Endodermal cell (in vitro differentiated cells): ENCODE measurements at regions not wholly inside any gene's neighbourhood (a gene's known extent, or its start where the extent isn't known, plus 50 kb on each side); places are given as distances from the start of the nearest gene placed in this dataset.

Experiments
- DNase-seq: peaks from one replicate; pipeline ENCODE4 v3.0.0-alpha.2; 2017
- H3K27ac ChIP-seq: 2 replicates; pipeline ENCODE4 v1.5.1; 2013; ENCODE audit warnings: mild to moderate bottlenecking, low read depth, low read length, moderate library complexity
- H3K27me3 ChIP-seq: 2 replicates; pipeline ENCODE4 v1.6.1; 2013; ENCODE audit warnings: mild to moderate bottlenecking, low read length, moderate library complexity; ENCODE audit not compliant: insufficient read depth, control insufficient read depth, poor library complexity, severe bottlenecking
- H3K36me3 ChIP-seq: 2 replicates; pipeline ENCODE4 v1.7.0; 2013; ENCODE audit warnings: mild to moderate bottlenecking, low read length, moderate library complexity; ENCODE audit not compliant: control insufficient read depth, insufficient read depth
- H3K4me1 ChIP-seq: one replicate; pipeline ENCODE4 v1.7.0; 2013; ENCODE audit warnings: low read length; ENCODE audit not compliant: control insufficient read depth, insufficient read depth
- H3K4me3 ChIP-seq: 2 replicates; pipeline ENCODE4 v1.5.1; 2013; ENCODE audit warnings: mild to moderate bottlenecking, low read length, moderate library complexity
- H3K9ac ChIP-seq: 2 replicates; pipeline ENCODE4 v1.6.1; 2013; ENCODE audit warnings: mild to moderate bottlenecking, low read length, moderate library complexity; ENCODE audit not compliant: poor library complexity, severe bottlenecking; ENCODE audit errors: extremely low read depth
- H3K9me3 ChIP-seq: 2 replicates; pipeline ENCODE4 v1.6.1; 2013; ENCODE audit warnings: mild to moderate bottlenecking, low read length, moderate library complexity; ENCODE audit not compliant: control insufficient read depth
- H3K27ac Mint-ChIP-seq: 2 replicates; pipeline ENCODE4 v1.8.0; 2020; ENCODE audit warnings: mixed read lengths
- H3K27me3 Mint-ChIP-seq: 2 replicates; pipeline ENCODE4 v1.8.0; 2021; ENCODE audit warnings: mild to moderate bottlenecking, mixed read lengths; ENCODE audit not compliant: insufficient read depth
- H3K36me3 Mint-ChIP-seq: 2 replicates; pipeline ENCODE4 v1.8.0; 2020; ENCODE audit warnings: low read depth, mixed read lengths
- H3K4me1 Mint-ChIP-seq: 2 replicates; pipeline ENCODE4 v1.8.0; 2020; ENCODE audit warnings: mixed read lengths
- H3K4me3 Mint-ChIP-seq: 2 replicates; pipeline ENCODE4 v1.8.0; 2020; ENCODE audit warnings: mild to moderate bottlenecking, moderate library complexity, mixed read lengths
- H3K9me3 Mint-ChIP-seq: 2 replicates; pipeline ENCODE4 v1.8.0; 2020; ENCODE audit warnings: mild to moderate bottlenecking, mixed read lengths
- CTCF ChIP-seq: fragments of 200-600 bp; sonication (generic); conservative IDR thresholded peaks from 2 replicates; pipeline ENCODE4 v1.5.0; 2021; ENCODE audit warnings: antibody characterized with exemption, mild to moderate bottlenecking
- WGBS, 2 experiments: methylation state at CpG; one replicate each; pipeline versions ENCODE4 v1.1.5 to v1.1.7; 2013; ENCODE audit warnings: missing lambda C conversion rate in 2 of 2, mixed read lengths in 1 of 2; ENCODE audit not compliant: insufficient coverage in 1 of 2, insufficient read length in 1 of 2; 5-methylcytosine and 5-hydroxymethylcytosine counted together

GRCh38 chr5:115386657-115387056, 90.2 kb upstream of the CCDC112 start:
- DNase-seq = no peak
- Histone ChIP-seq H3K27ac (no peak overlapping the region), H3K4me1 (no peaks in the 10 kb centered on the region), H3K36me3 (no peaks in the 10 kb centered on the region), H3K4me3 (no peak overlapping the region), H3K9ac (no peak overlapping the region), H3K9me3 (no peaks in the 10 kb centered on the region), H3K27me3 (peaks cover 60% of the 10 kb centered on the region)
- WGBS, 2 experiments = 89% methylated on average over 2 of the region's 2 CpGs; no CpG with 5 or more reads in 1 of the 2 experiments
- Mint-ChIP-seq H3K4me1 (peaks cover 3% of the 10 kb centered on the region), H3K9me3 (no peaks in the 10 kb centered on the region), H3K36me3 (no peaks in the 10 kb centered on the region), H3K4me3 (no peak overlapping the region), H3K27ac (no peak overlapping the region), H3K27me3 (peaks cover 45% of the 10 kb centered on the region)
- no peak for TF ChIP-seq CTCF

GRCh38 chr5:115384587-115385375, 88.3 kb upstream of the CCDC112 start:
- H3K4me1 ChIP-seq = no peaks in the 10 kb centered on the region
- no peak overlapping the region for H3K4me3 Mint-ChIP-seq
- H3K27ac ChIP-seq = no peak overlapping the region
- no peak overlapping the region for H3K27ac Mint-ChIP-seq
- no peaks in the 10 kb centered on the region for H3K36me3 ChIP-seq
- DNase-seq = peak; percentile 69
- H3K9ac ChIP-seq = no peak overlapping the region
- H3K9me3 ChIP-seq = no peaks in the 10 kb centered on the region
- H3K27me3 ChIP-seq = peaks cover 60% of the 10 kb centered on the region
- 22 to 56% methylated on average over 1 of the region's 1 CpG for WGBS, 2 experiments
- H3K36me3 Mint-ChIP-seq = no peaks in the 10 kb centered on the region
- H3K4me3 ChIP-seq = no peak overlapping the region
- H3K27me3 Mint-ChIP-seq = peaks cover 34% of the 10 kb centered on the region
- H3K9me3 Mint-ChIP-seq = no peaks in the 10 kb centered on the region
- no peak for TF ChIP-seq CTCF
- peaks cover 3% of the 10 kb centered on the region for H3K4me1 Mint-ChIP-seq

GRCh38 chr5:115382989-115383388, 86.5 kb upstream of the CCDC112 start:
- no peak overlapping the region for H3K4me3 Mint-ChIP-seq
- no peak overlapping the region for H3K4me3 ChIP-seq
- H3K27ac Mint-ChIP-seq = no peak overlapping the region
- H3K27ac ChIP-seq = no peak overlapping the region
- no peaks in the 10 kb centered on the region for H3K9me3 ChIP-seq
- H3K4me1 ChIP-seq = no peaks in the 10 kb centered on the region
- no peak for TF ChIP-seq CTCF
- H3K9me3 Mint-ChIP-seq = no peaks in the 10 kb centered on the region
- no peak overlapping the region for H3K9ac ChIP-seq
- peaks cover 25% of the 10 kb centered on the region for H3K27me3 Mint-ChIP-seq
- peaks cover 53% of the 10 kb centered on the region for H3K27me3 ChIP-seq
- no peaks in the 10 kb centered on the region for H3K36me3 ChIP-seq
- WGBS, 2 experiments = 100% methylated on average over 1 of the region's 1 CpG; no CpG with 5 or more reads in 1 of the 2 experiments
- no peak for DNase-seq
- H3K36me3 Mint-ChIP-seq = no peaks in the 10 kb centered on the region
- no peaks in the 10 kb centered on the region for H3K4me1 Mint-ChIP-seq
